Neural cell (in vitro differentiated cells): ENCODE measurements at regions not wholly inside any gene's neighbourhood (a gene's known extent, or its start where the extent isn't known, plus 50 kb on each side); places are given as distances from the start of the nearest gene placed in this dataset.

Experiments used
- EP300 ChIP-seq: fragments of 450-650 bp; conservative IDR thresholded peaks from 2 replicates; pipeline ENCODE4 v1.6.1; 2014; ENCODE audit warnings: antibody characterized with exemption, mild to moderate bottlenecking, moderate library complexity; ENCODE audit not compliant: poor library complexity, severe bottlenecking
- EZH2 ChIP-seq: fragments of 200-600, 300-800 bp; shearing (Covaris generic), sonication (generic); IDR thresholded peaks from 2 replicates; pipeline ENCODE4 v1.6.1; 2014; ENCODE audit warnings: antibody characterized with exemption, low read length, borderline replicate concordance, mild to moderate bottlenecking; ENCODE audit not compliant: insufficient read depth, poor library complexity, severe bottlenecking
- TF ChIP-seq, protein P1 (sequence below): fragments of 450-650 bp; IDR thresholded peaks from 2 replicates; pipeline ENCODE4 v1.5.1; 2014; ENCODE audit warnings: antibody characterized with exemption, mild to moderate bottlenecking, moderate library complexity; ENCODE audit not compliant: poor library complexity, severe bottlenecking

- no peak for TF ChIP-seq EP300
- TF ChIP-seq, protein P1, sequence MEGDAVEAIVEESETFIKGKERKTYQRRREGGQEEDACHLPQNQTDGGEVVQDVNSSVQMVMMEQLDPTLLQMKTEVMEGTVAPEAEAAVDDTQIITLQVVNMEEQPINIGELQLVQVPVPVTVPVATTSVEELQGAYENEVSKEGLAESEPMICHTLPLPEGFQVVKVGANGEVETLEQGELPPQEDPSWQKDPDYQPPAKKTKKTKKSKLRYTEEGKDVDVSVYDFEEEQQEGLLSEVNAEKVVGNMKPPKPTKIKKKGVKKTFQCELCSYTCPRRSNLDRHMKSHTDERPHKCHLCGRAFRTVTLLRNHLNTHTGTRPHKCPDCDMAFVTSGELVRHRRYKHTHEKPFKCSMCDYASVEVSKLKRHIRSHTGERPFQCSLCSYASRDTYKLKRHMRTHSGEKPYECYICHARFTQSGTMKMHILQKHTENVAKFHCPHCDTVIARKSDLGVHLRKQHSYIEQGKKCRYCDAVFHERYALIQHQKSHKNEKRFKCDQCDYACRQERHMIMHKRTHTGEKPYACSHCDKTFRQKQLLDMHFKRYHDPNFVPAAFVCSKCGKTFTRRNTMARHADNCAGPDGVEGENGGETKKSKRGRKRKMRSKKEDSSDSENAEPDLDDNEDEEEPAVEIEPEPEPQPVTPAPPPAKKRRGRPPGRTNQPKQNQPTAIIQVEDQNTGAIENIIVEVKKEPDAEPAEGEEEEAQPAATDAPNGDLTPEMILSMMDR = no peak
- no peak for TF ChIP-seq EZH2
Measured at GRCh38 chr20:51285684-51286083, 256.8 kb downstream of the NFATC2 start.
